HG03378 (cell line): ENCODE measurements at regions not wholly inside any gene's neighbourhood (a gene's known extent, or its start where the extent isn't known, plus 50 kb on each side); places are given as distances from the start of the nearest gene placed in this dataset.
"Not testable (repeated sequence)": the region's sequence is repeated elsewhere in the genome, so short reads cannot be mapped to it uniquely, and the experiment has no call there.

ENCODE experiments used
- ATAC-seq: cut with Tn5 transposase; IDR thresholded peaks from one replicate; pipeline ENCODE4 v1.9.1; 2021; ENCODE audit warnings: mild to moderate bottlenecking, moderate library complexity; ENCODE audit not compliant: unreplicated experiment

DNA sequence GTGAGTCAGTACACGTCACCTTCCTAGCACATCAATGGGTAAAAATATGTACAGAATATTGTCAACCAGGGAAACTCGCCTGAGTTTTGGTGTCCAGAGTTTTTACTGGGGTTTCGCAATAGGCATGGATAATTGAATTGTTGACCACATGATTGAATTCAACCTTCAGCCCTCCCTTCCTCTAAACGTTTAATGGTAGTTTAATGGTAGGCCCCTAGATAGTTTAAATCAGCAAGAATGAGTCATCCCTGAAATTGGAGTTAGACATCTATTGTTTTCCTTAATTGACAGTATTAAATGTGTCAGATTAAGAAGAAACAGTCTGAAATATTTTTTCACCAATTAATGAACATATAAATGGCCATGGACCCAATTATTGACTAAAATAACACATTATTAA, 57.8 kb upstream of the CACNA2D1 start:
- ATAC-seq = no peak

GRCh38 chr7:82499546-82499945, 56.0 kb upstream of the CACNA2D1 start:
- not testable (repeated sequence) for ATAC-seq

DNA sequence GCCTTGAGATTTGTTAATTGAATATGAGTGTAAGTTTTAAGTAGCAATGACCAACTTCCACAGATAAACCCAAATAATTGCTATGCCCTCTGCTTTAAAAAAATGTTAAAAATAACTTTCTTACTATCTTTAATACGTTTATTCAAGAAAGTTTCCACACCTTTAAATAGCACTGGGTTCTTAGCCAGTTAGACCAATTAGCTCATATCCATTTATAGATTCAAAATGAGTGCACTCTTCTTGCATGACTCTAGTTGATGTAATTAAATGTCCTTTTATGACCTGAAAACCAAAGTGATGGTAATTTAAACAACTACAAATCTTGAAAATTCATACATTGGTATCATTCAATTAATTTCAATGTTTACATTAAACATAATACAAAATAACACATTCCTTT, 50.8 kb upstream of the CACNA2D1 start:
- no peak for ATAC-seq
